Lower leg skin (tissue), 4 donors: ENCODE measurements at regions not wholly inside any gene's neighbourhood (a gene's known extent, or its start where the extent isn't known, plus 50 kb on each side); places are given as distances from the start of the nearest gene placed in this dataset.

Experiments
- DNase-seq, 2 donors: peaks; one replicate each; pipeline ENCODE4 v3.0.0-alpha.2; 2019; ENCODE audit warnings: low spot score in 2 of 2
- H3K4me3 ChIP-seq: fragments of 200-600 bp; sonication (generic); 2 replicates; pipeline ENCODE4 v1.5.1; 2017; ENCODE audit warnings: mild to moderate bottlenecking, low read depth; ENCODE audit not compliant: poor library complexity, severe bottlenecking
- POLR2A ChIP-seq, 2 donors: fragments of 450-650 bp; IDR thresholded peaks; one replicate each; pipeline ENCODE4 v1.6.1; 2016 to 2017; ENCODE audit warnings: antibody characterized with exemption in 2 of 2, mild to moderate bottlenecking in 1 of 2, moderate library complexity in 1 of 2
- WGBS, 2 donors: methylation state at CpG; one replicate each; pipeline ENCODE4 v1.1.5; 2018; 5-methylcytosine and 5-hydroxymethylcytosine counted together
- intact Hi-C: fragments of 100-400 bp; cut with DNase I; formaldehyde crosslinking; loops from one replicate; pipeline ENCODE4 v1.15.0; 2023; ENCODE audit warnings: low total_unique reads
- TF ChIP-seq, protein P1 (sequence below), 3 donors: fragments of 450-650 bp; IDR thresholded peaks; one replicate each; pipeline ENCODE4 v1.5.1; 2016; ENCODE audit warnings: antibody characterized with exemption in 3 of 3, mild to moderate bottlenecking in 3 of 3, moderate library complexity in 2 of 3

DNA sequence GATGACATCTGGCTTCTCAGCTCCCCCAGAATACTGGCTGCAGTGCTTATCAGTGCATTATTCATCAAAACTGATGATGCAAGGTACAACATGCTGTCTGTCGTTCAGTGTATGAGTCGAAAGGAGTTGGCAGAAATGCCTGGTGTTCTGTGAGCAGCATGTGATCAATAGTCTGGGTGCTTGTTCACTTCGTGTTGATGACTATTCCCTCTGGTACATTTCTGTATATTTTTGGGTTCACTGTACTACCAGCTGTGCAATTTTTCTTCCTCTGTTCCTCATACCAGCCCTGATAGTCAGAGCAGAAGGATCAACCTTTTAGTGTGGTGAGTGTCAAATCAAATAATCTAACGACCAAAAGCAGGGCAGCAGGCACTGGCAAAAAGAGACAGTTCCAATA is 59.0 kb upstream of the KLHL14 start:
- intact Hi-C loops = loop anchor here (5.0 kb wide), 1 partner anchor 424 kb away; no protein-coding TSS in a partner anchor
- TF ChIP-seq, protein P1, sequence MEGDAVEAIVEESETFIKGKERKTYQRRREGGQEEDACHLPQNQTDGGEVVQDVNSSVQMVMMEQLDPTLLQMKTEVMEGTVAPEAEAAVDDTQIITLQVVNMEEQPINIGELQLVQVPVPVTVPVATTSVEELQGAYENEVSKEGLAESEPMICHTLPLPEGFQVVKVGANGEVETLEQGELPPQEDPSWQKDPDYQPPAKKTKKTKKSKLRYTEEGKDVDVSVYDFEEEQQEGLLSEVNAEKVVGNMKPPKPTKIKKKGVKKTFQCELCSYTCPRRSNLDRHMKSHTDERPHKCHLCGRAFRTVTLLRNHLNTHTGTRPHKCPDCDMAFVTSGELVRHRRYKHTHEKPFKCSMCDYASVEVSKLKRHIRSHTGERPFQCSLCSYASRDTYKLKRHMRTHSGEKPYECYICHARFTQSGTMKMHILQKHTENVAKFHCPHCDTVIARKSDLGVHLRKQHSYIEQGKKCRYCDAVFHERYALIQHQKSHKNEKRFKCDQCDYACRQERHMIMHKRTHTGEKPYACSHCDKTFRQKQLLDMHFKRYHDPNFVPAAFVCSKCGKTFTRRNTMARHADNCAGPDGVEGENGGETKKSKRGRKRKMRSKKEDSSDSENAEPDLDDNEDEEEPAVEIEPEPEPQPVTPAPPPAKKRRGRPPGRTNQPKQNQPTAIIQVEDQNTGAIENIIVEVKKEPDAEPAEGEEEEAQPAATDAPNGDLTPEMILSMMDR (IDR thresholded peaks at IDR 0.05) = no peak
- TF ChIP-seq POLR2A (IDR thresholded peaks at IDR 0.05) = no peak
- H3K4me3 ChIP-seq = no peak overlapping the region
- no peak for DNase-seq
- 44 to 64% methylated on average over 4 of the region's 4 CpGs for WGBS, 2 donors

DNA sequence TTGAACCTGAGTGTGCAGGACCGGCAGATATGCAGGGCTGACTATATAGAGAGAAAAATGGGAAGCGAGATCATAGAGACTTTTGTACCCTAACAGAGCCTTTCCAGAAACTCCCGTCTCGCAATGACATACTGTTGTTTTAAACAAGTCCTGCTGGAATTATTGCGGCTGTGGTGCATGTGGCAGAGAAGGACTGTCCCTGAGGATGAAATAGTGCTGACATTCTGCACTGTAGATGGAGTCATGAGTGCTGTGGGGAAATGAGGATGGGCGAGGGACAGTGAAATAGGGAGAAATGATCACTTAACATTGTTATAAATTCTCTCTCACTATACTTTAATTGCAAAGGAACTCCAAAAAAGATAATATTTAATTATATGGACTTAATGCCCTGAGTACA is 50.4 kb upstream of the KLHL14 start:
- no peak overlapping the region for H3K4me3 ChIP-seq
- no peak for DNase-seq
- TF ChIP-seq, protein P1 (IDR thresholded peaks at IDR 0.05) = no peak
- TF ChIP-seq POLR2A (IDR thresholded peaks at IDR 0.05) = no peak
- intact Hi-C loops = no loop called here
- 67 to 72% methylated on average over 6 of the region's 6 CpGs for WGBS, 2 donors
